Activated CD4-positive, alpha-beta T cell treated with anti-CD3 and anti-CD28 coated beads, Interleukin-2, amount 10 ng/mL, durations not matched to agents 24 days and 14 days (primary cell): ENCODE measurements at regions not wholly inside any gene's neighbourhood (a gene's known extent, or its start where the extent isn't known, plus 50 kb on each side); places are given as distances from the start of the nearest gene placed in this dataset.

Source experiments
- DNase-seq: peaks from one replicate; pipeline ENCODE4 v3.0.0; 2022
- H3K27ac Mint-ChIP-seq: one replicate; pipeline ENCODE4 v1.8.0; 2022; ENCODE audit warnings: mild to moderate bottlenecking, mixed read lengths
- H3K27me3 Mint-ChIP-seq: one replicate; pipeline ENCODE4 v1.8.0; 2022; ENCODE audit warnings: mixed read lengths
- H3K36me3 Mint-ChIP-seq: one replicate; pipeline ENCODE4 v1.8.0; 2022; ENCODE audit warnings: low read depth, mild to moderate bottlenecking, mixed read lengths
- H3K4me1 Mint-ChIP-seq: one replicate; pipeline ENCODE4 v1.8.0; 2021; ENCODE audit warnings: mixed read lengths
- H3K4me3 Mint-ChIP-seq: one replicate; pipeline ENCODE4 v1.8.0; 2022; ENCODE audit warnings: mild to moderate bottlenecking, moderate library complexity, mixed read lengths
- H3K9me3 Mint-ChIP-seq: one replicate; pipeline ENCODE4 v1.8.0; 2021; ENCODE audit warnings: mixed read lengths
- intact Hi-C: fragments of 100-400 bp; cut with micrococcal nuclease; formaldehyde crosslinking; loops from one replicate; pipeline ENCODE4 v1.15.1; 2023

DNA sequence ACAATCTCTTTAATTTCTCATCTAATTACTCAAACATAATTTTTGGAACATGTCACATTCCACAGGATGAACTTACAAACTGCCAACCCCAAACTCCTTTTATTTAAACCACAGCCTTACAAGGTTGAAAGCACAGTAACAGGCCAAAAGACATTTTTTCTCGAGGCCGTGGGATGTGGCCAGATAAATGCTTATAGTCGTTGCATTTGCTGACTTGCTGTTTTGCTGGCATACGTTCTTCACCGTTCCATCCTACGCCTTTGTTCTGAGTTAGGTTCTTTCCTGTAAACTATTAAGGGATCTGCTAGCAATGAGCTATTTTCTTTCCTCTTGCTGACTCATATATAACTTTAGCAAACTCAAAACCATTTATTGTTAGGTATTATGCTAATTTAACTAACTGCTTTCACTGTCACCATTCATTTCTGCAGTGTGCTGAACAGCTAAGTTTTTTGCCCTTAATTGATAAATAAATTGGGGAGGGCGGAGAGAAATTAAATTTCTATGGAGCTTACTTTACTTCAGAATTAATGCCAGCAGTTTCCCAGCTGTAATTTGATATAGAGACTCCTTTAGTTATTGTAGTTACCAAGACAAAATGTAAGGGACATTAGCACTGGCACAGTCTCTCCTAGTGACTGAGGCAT, 135.1 kb upstream of the PACRGL start:
- intact Hi-C loops: no loop called here
- H3K27me3 Mint-ChIP-seq: no peaks in the 10 kb centered on the region
- no peak overlapping the region for H3K27ac Mint-ChIP-seq
- H3K9me3 Mint-ChIP-seq: no peaks in the 10 kb centered on the region
- no peak for DNase-seq
- no peaks in the 10 kb centered on the region for H3K4me1 Mint-ChIP-seq
- H3K4me3 Mint-ChIP-seq: no peak overlapping the region
- H3K36me3 Mint-ChIP-seq: no peaks in the 10 kb centered on the region

DNA sequence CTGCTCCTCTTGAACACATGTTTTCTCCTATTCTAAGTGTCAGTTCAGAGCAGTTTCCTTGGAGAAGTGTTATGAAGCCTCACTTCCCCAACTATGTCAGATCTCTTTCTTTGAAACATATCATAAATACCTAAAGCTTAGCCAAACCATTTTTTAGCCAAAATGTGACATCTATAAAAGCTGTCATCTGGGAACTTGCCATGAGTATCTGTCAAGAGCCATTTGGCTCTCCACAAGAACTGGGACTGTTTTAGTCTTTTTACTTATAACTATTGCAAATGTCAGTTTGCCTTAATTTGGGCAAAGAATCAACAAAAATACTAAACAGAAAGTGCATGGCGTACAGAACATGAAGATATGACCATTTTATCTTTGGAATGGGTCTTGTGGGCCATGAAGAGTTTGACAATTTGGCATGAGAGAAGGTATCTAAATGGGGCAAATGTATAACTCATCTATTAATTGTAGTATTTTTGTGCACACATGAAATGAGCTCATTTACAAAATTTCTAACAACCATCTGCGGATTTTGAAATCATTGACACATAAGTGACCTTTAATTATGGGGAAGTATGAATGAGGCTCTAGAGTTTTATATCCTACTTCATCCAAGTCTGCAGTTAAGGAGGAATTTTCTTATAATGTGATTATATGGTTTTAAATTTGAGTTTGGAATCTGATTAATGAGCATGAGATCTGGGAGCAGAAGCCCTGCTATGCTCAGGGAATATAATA, 129.1 kb upstream of the PACRGL start:
- Mint-ChIP-seq H3K36me3 (no peaks in the 10 kb centered on the region), H3K9me3 (no peaks in the 10 kb centered on the region), H3K27me3 (no peaks in the 10 kb centered on the region), H3K4me1 (no peaks in the 10 kb centered on the region), H3K27ac (no peak overlapping the region), H3K4me3 (no peak overlapping the region)
- no peak for DNase-seq
- intact Hi-C loops: no loop called here

GRCh38 chr4:20572976-20573375, 127.3 kb upstream of the PACRGL start:
- no peaks in the 10 kb centered on the region for H3K4me1 Mint-ChIP-seq
- no peaks in the 10 kb centered on the region for H3K27me3 Mint-ChIP-seq
- intact Hi-C loops: no loop called here
- H3K27ac Mint-ChIP-seq: no peak overlapping the region
- no peaks in the 10 kb centered on the region for H3K9me3 Mint-ChIP-seq
- H3K4me3 Mint-ChIP-seq: no peak overlapping the region
- no peak for DNase-seq
- H3K36me3 Mint-ChIP-seq: no peaks in the 10 kb centered on the region

- Mint-ChIP-seq H3K4me3 (no peak overlapping the region), H3K27ac (no peak overlapping the region), H3K36me3 (no peaks in the 10 kb centered on the region), H3K27me3 (no peaks in the 10 kb centered on the region), H3K4me1 (no peaks in the 10 kb centered on the region), H3K9me3 (no peaks in the 10 kb centered on the region)
- no peak for DNase-seq
- intact Hi-C loops: no loop called here
Observed at GRCh38 chr4:20574986-20575385, 125.3 kb upstream of the PACRGL start.

GRCh38 chr4:20575486-20575885, 124.8 kb upstream of the PACRGL start:
- intact Hi-C loops: no loop called here
- Mint-ChIP-seq H3K27me3 (no peaks in the 10 kb centered on the region), H3K27ac (no peak overlapping the region), H3K4me1 (no peaks in the 10 kb centered on the region), H3K9me3 (no peaks in the 10 kb centered on the region), H3K4me3 (no peak overlapping the region), H3K36me3 (no peaks in the 10 kb centered on the region)
- DNase-seq: no peak

GRCh38 chr4:20576861-20577260, 123.4 kb upstream of the PACRGL start:
- Mint-ChIP-seq H3K36me3 (no peaks in the 10 kb centered on the region), H3K4me1 (no peaks in the 10 kb centered on the region), H3K27ac (no peak overlapping the region)

GRCh38 chr4:20577702-20578101, 122.6 kb upstream of the PACRGL start:
- Mint-ChIP-seq H3K4me1 (no peaks in the 10 kb centered on the region), H3K36me3 (no peaks in the 10 kb centered on the region), H3K27me3 (no peaks in the 10 kb centered on the region), H3K4me3 (no peak overlapping the region), H3K27ac (no peak overlapping the region), H3K9me3 (no peaks in the 10 kb centered on the region)
- intact Hi-C loops: no loop called here
- no peak for DNase-seq

More at GRCh38 chr4:20576861-20577260, 123.4 kb upstream of the PACRGL start:
- intact Hi-C loops: no loop called here
- Mint-ChIP-seq H3K4me3 (no peak overlapping the region), H3K9me3 (no peaks in the 10 kb centered on the region), H3K27me3 (no peaks in the 10 kb centered on the region)
- DNase-seq: no peak

DNA sequence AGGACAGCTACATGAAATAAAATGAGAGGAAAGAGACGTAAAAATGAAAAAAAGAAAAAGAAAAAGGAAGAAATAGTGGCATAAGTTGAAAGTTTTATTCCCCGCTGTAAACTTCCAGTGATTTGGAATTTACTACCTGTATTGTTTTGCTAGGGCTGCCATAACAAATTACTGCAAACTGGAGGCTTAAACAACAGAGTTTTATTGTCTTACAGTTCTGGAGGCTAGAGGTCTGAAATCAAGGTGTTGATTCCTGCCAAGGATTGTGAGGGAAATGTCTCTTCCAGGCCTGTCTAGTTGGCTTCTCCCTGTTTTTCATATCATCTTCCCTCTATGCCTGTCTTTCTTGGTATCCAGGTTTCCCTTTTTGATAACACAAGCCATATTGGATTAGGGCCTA, 119.4 kb upstream of the PACRGL start:
- no peaks in the 10 kb centered on the region for H3K4me1 Mint-ChIP-seq
- no peaks in the 10 kb centered on the region for H3K36me3 Mint-ChIP-seq
- intact Hi-C loops: no loop called here
- H3K9me3 Mint-ChIP-seq: no peaks in the 10 kb centered on the region
- no peak for DNase-seq
- no peak overlapping the region for H3K27ac Mint-ChIP-seq
- H3K27me3 Mint-ChIP-seq: no peaks in the 10 kb centered on the region
- no peak overlapping the region for H3K4me3 Mint-ChIP-seq

DNA sequence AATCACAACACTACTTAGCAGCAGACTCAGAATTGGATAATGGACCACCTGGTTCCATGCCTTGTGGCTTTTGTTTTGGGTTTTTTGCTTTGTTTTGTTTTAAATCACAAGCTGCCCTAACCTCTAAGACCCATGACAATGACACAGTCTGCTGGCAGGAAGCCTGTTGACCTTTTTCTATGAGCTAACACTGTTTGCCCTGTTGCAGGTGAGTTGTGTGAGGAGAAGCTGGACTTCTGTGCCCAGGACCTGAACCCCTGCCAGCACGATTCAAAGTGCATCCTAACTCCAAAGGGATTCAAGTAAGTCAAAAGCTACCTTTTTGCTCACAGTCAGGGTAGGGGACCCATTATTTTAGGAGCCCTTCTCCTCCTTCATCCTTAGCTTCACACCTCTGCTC, 110.8 kb upstream of the PACRGL start:
- Mint-ChIP-seq H3K9me3 (no peaks in the 10 kb centered on the region), H3K27ac (no peak overlapping the region), H3K4me1 (no peaks in the 10 kb centered on the region), H3K27me3 (no peaks in the 10 kb centered on the region), H3K4me3 (no peak overlapping the region), H3K36me3 (no peaks in the 10 kb centered on the region)
- intact Hi-C loops: no loop called here
- DNase-seq: no peak

GRCh38 chr4:20590849-20591248, 109.4 kb upstream of the PACRGL start:
- H3K36me3 Mint-ChIP-seq: no peaks in the 10 kb centered on the region
- no peaks in the 10 kb centered on the region for H3K4me1 Mint-ChIP-seq
- intact Hi-C loops: no loop called here
- no peak for DNase-seq
- H3K27ac Mint-ChIP-seq: no peak overlapping the region
- H3K4me3 Mint-ChIP-seq: no peak overlapping the region
- H3K9me3 Mint-ChIP-seq: no peaks in the 10 kb centered on the region
- no peaks in the 10 kb centered on the region for H3K27me3 Mint-ChIP-seq

DNA sequence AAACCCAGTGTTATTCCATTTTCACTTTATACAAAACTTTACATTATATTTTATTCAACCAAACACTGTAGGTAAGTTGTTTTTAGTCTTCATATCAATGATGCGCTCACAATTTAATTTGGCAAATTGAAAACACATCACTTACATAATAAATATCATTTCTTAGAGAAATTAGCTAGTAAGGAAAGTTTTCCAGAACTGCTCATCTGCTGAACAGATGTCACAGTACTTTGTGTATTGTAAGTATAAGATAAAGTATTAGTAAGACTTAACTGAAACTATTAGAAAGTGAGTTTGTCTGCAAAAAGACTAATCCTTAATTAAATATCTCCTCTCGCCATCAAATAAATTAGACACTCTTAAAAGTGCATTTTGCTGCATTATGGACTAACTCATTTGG, 108.7 kb upstream of the PACRGL start:
- Mint-ChIP-seq H3K9me3 (no peaks in the 10 kb centered on the region), H3K36me3 (no peaks in the 10 kb centered on the region), H3K27ac (no peak overlapping the region), H3K4me3 (no peak overlapping the region), H3K27me3 (no peaks in the 10 kb centered on the region), H3K4me1 (no peaks in the 10 kb centered on the region)
- intact Hi-C loops: no loop called here
- no peak for DNase-seq

GRCh38 chr4:20592013-20592412, 108.2 kb upstream of the PACRGL start:
- intact Hi-C loops: no loop called here
- Mint-ChIP-seq H3K4me1 (no peaks in the 10 kb centered on the region), H3K4me3 (no peak overlapping the region), H3K27ac (no peak overlapping the region), H3K36me3 (no peaks in the 10 kb centered on the region), H3K9me3 (no peaks in the 10 kb centered on the region), H3K27me3 (no peaks in the 10 kb centered on the region)
- DNase-seq: no peak

DNA sequence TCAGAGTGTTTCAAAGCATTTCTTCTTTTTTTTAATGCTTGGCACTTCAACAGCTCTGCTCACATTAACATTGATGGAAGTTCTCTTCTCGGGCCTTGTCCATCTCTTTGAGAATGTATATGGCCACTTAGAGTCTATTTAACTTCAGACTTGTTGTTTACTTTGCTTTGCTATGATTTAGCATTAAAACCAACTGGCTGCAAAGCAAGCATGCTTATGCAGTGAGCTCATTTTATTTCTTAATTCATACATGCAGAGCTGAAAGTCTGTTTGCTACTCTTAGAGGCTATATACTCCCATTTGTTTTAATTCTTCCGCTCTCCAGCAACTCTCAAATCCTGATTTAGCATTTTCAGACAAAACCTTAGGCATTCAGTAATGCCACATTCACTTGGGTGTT, 107.6 kb upstream of the PACRGL start:
- intact Hi-C loops: no loop called here
- H3K27ac Mint-ChIP-seq: no peak overlapping the region
- no peak overlapping the region for H3K4me3 Mint-ChIP-seq
- no peaks in the 10 kb centered on the region for H3K27me3 Mint-ChIP-seq
- no peaks in the 10 kb centered on the region for H3K9me3 Mint-ChIP-seq
- no peak for DNase-seq
- no peaks in the 10 kb centered on the region for H3K4me1 Mint-ChIP-seq
- no peaks in the 10 kb centered on the region for H3K36me3 Mint-ChIP-seq

GRCh38 chr4:20598626-20599025, 101.6 kb upstream of the PACRGL start:
- no peaks in the 10 kb centered on the region for H3K4me1 Mint-ChIP-seq
- H3K9me3 Mint-ChIP-seq: no peaks in the 10 kb centered on the region
- no peaks in the 10 kb centered on the region for H3K36me3 Mint-ChIP-seq
- no peak overlapping the region for H3K4me3 Mint-ChIP-seq
- H3K27me3 Mint-ChIP-seq: no peaks in the 10 kb centered on the region
- no peak for DNase-seq
- intact Hi-C loops: no loop called here
- H3K27ac Mint-ChIP-seq: no peak overlapping the region
